ENCODE measurements at regions not wholly inside any gene's neighbourhood (a gene's known extent, or its start where the extent isn't known, plus 50 kb on each side); places are given as distances from the start of the nearest gene placed in this dataset.

DNA sequence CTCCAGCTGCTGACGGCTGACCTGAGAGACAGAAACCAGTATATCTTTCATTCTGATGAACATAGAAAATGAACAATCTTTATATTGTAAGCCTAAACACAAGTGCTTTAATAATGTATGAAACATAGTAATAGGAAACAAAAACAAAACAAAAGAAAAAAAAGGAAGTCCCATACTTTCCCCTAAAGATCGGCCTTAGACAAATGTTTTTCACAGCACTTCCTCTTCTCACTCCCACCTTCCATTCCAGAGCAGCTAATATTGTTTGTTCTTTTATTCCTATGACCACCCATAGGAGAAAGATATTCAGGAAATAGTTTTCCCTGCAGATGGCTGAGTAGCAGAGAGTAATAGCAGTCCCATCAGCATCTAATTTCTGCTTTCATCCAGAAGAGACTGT is 194.4 kb upstream of the SLC27A6 start:
- TF ChIP-seq, protein P1, sequence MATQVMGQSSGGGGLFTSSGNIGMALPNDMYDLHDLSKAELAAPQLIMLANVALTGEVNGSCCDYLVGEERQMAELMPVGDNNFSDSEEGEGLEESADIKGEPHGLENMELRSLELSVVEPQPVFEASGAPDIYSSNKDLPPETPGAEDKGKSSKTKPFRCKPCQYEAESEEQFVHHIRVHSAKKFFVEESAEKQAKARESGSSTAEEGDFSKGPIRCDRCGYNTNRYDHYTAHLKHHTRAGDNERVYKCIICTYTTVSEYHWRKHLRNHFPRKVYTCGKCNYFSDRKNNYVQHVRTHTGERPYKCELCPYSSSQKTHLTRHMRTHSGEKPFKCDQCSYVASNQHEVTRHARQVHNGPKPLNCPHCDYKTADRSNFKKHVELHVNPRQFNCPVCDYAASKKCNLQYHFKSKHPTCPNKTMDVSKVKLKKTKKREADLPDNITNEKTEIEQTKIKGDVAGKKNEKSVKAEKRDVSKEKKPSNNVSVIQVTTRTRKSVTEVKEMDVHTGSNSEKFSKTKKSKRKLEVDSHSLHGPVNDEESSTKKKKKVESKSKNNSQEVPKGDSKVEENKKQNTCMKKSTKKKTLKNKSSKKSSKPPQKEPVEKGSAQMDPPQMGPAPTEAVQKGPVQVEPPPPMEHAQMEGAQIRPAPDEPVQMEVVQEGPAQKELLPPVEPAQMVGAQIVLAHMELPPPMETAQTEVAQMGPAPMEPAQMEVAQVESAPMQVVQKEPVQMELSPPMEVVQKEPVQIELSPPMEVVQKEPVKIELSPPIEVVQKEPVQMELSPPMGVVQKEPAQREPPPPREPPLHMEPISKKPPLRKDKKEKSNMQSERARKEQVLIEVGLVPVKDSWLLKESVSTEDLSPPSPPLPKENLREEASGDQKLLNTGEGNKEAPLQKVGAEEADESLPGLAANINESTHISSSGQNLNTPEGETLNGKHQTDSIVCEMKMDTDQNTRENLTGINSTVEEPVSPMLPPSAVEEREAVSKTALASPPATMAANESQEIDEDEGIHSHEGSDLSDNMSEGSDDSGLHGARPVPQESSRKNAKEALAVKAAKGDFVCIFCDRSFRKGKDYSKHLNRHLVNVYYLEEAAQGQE (IDR thresholded peaks at IDR 0.05; ENCODE audit: insufficient replicate concordance, low read depth): no peak
- TF ChIP-seq, protein P2, sequence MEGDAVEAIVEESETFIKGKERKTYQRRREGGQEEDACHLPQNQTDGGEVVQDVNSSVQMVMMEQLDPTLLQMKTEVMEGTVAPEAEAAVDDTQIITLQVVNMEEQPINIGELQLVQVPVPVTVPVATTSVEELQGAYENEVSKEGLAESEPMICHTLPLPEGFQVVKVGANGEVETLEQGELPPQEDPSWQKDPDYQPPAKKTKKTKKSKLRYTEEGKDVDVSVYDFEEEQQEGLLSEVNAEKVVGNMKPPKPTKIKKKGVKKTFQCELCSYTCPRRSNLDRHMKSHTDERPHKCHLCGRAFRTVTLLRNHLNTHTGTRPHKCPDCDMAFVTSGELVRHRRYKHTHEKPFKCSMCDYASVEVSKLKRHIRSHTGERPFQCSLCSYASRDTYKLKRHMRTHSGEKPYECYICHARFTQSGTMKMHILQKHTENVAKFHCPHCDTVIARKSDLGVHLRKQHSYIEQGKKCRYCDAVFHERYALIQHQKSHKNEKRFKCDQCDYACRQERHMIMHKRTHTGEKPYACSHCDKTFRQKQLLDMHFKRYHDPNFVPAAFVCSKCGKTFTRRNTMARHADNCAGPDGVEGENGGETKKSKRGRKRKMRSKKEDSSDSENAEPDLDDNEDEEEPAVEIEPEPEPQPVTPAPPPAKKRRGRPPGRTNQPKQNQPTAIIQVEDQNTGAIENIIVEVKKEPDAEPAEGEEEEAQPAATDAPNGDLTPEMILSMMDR (IDR thresholded peaks at IDR 0.05; ENCODE audit: insufficient read depth, low read length): no peak
- TF ChIP-seq GABPA (IDR thresholded peaks at IDR 0.05; ENCODE audit: low read depth) (no peak), SPI1 (IDR thresholded peaks at IDR 0.05; ENCODE audit: borderline replicate concordance, low read depth) (peak; percentile 99), POLR2AphosphoS5 (IDR thresholded peaks at IDR 0.05; ENCODE audit: low read depth) (no peak)
- no peak overlapping the region for H3K4me3 ChIP-seq (replicated peaks; ENCODE audit: insufficient read depth, low read length)
- H3K27me3 ChIP-seq (ENCODE audit: insufficient read depth, poor library complexity, severe bottlenecking): peaks cover 6% of the 10 kb centered on the region
- H3K27ac ChIP-seq (replicated peaks): no peak overlapping the region
- peak in 1 of 2 experiments; percentile 7 for DNase-seq (ENCODE audit: low read depth in 1 of 2, low spot score in 1 of 2)

DNA sequence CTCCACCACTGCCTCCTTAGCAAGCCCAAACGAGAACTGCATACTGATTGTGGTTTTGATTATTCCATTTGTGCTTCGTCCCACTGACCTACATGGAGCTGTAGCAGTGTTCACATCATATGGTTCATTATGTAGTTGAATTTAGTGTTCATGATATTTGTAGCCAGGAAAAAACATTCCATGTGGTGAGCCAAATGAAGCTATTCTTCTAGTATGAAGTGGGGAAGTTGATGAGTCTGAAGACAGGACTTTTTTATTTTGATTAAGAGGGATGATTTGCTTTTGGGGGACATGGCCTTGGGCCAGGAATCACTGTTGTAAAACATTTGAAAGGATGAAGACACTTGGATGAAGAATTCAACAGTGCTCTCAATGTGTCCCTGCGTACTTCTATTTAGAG is 192.9 kb upstream of the SLC27A6 start:
- Histone ChIP-seq H3K27me3 (ENCODE audit: insufficient read depth, poor library complexity, severe bottlenecking) (peaks cover 6% of the 10 kb centered on the region), H3K27ac (replicated peaks) (no peak overlapping the region), H3K4me3 (replicated peaks; ENCODE audit: insufficient read depth, low read length) (no peak overlapping the region)
- TF ChIP-seq GABPA (IDR thresholded peaks at IDR 0.05; ENCODE audit: low read depth) (no peak), POLR2AphosphoS5 (IDR thresholded peaks at IDR 0.05; ENCODE audit: low read depth) (no peak), SPI1 (IDR thresholded peaks at IDR 0.05; ENCODE audit: borderline replicate concordance, low read depth) (no peak)
- TF ChIP-seq, protein P1 (IDR thresholded peaks at IDR 0.05; ENCODE audit: insufficient replicate concordance, low read depth): no peak
- TF ChIP-seq, protein P2 (IDR thresholded peaks at IDR 0.05; ENCODE audit: insufficient read depth, low read length): no peak
- DNase-seq (ENCODE audit: low read depth in 1 of 2, low spot score in 1 of 2): no peak

DNA sequence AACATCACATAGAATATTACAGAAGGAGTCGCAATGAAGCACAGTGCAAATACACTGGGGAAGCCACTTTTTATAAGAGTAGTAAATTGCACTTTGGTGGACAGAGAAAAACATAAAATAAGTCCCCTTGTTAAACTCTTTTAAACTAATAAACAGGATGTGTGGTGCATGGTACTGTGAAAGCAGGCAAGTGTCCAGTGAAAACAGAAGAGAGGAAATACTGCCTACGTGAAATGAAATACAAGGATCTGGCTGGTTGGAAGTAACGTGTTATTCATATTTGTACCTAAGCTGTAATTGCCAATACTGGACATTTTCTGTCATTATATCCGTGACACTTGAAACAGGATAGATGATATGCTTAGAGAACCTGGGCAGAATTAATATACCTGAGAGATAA is 191.9 kb upstream of the SLC27A6 start:
- TF ChIP-seq SPI1 (IDR thresholded peaks at IDR 0.05; ENCODE audit: borderline replicate concordance, low read depth) (no peak), GABPA (IDR thresholded peaks at IDR 0.05; ENCODE audit: low read depth) (no peak), POLR2AphosphoS5 (IDR thresholded peaks at IDR 0.05; ENCODE audit: low read depth) (no peak)
- TF ChIP-seq, protein P2 (IDR thresholded peaks at IDR 0.05; ENCODE audit: insufficient read depth, low read length): no peak
- TF ChIP-seq, protein P1 (IDR thresholded peaks at IDR 0.05; ENCODE audit: insufficient replicate concordance, low read depth): no peak
- no peak for DNase-seq (ENCODE audit: low read depth in 1 of 2, low spot score in 1 of 2)
- H3K27me3 ChIP-seq (ENCODE audit: insufficient read depth, poor library complexity, severe bottlenecking): peaks cover 6% of the 10 kb centered on the region
- no peak overlapping the region for H3K4me3 ChIP-seq (replicated peaks; ENCODE audit: insufficient read depth, low read length)
- H3K27ac ChIP-seq (replicated peaks): no peak overlapping the region
